Activated CD8-positive, alpha-beta memory T cell treated with anti-CD3 and anti-CD28 coated beads for 48 hours (primary cell): ENCODE measurements at regions not wholly inside any gene's neighbourhood (a gene's known extent, or its start where the extent isn't known, plus 50 kb on each side); places are given as distances from the start of the nearest gene placed in this dataset.
"Not testable (repeated sequence)": the region's sequence is repeated elsewhere in the genome, so short reads cannot be mapped to it uniquely, and the experiment has no call there.

Experiments used
- DNase-seq, 3 experiments: peaks; one replicate each; pipeline ENCODE4 v3.0.0-alpha.2; 2020; ENCODE audit warnings: low read depth in 2 of 3, low spot score in 2 of 3

GRCh38 chr3:67979342-67979741, 324.9 kb upstream of the SUCLG2 start:
- DNase-seq = no peak

GRCh38 chr3:67977762-67978161, 323.4 kb upstream of the SUCLG2 start:
- no peak for DNase-seq

- no peak for DNase-seq
These were observed 322.3 kb upstream of the SUCLG2 start for GRCh38 chr3:67976663-67977062.

- no peak for DNase-seq
These were observed 310.2 kb upstream of the SUCLG2 start for GRCh38 chr3:67964596-67964995.

- DNase-seq = no peak
These were observed 302.9 kb upstream of the SUCLG2 start for GRCh38 chr3:67957268-67957667.

GRCh38 chr3:67947808-67948508, 293.5 kb upstream of the SUCLG2 start:
- peak in 2 of 3 experiments; percentile 1 to 2 for DNase-seq

GRCh38 chr3:67946436-67946835, 292.0 kb upstream of the SUCLG2 start:
- DNase-seq = no peak

GRCh38 chr3:67943546-67943945, 289.1 kb upstream of the SUCLG2 start:
- DNase-seq = no peak

GRCh38 chr3:67941433-67942030, 287.1 kb upstream of the SUCLG2 start:
- DNase-seq = no peak

GRCh38 chr3:67940210-67940952, 286.0 kb upstream of the SUCLG2 start:
- DNase-seq = no peak

GRCh38 chr3:67937498-67938118, 283.2 kb upstream of the SUCLG2 start:
- DNase-seq = no peak

GRCh38 chr3:67930394-67930793, 276.0 kb upstream of the SUCLG2 start:
- not testable (repeated sequence) for DNase-seq

GRCh38 chr3:67923796-67924195, 269.4 kb upstream of the SUCLG2 start:
- no peak for DNase-seq

GRCh38 chr3:67920969-67921368, 266.6 kb upstream of the SUCLG2 start:
- DNase-seq = no peak

- DNase-seq = no peak
These were observed 265.9 kb upstream of the SUCLG2 start for GRCh38 chr3:67920311-67920710.

- no peak for DNase-seq
These were observed 261.9 kb upstream of the SUCLG2 start for GRCh38 chr3:67916353-67916752.

GRCh38 chr3:67907735-67908134, 253.3 kb upstream of the SUCLG2 start:
- DNase-seq = no peak

- DNase-seq = no peak
These were observed 251.8 kb upstream of the SUCLG2 start for GRCh38 chr3:67906261-67906660.

- no peak for DNase-seq
These were observed 247.3 kb upstream of the SUCLG2 start for GRCh38 chr3:67901681-67902080.

- no peak for DNase-seq
These were observed 244.5 kb upstream of the SUCLG2 start for GRCh38 chr3:67898916-67899315.

- DNase-seq = no peak
These were observed 243.2 kb upstream of the SUCLG2 start for GRCh38 chr3:67897351-67898336.
